GM21576 (cell line): ENCODE measurements at regions not wholly inside any gene's neighbourhood (a gene's known extent, or its start where the extent isn't known, plus 50 kb on each side); places are given as distances from the start of the nearest gene placed in this dataset.

Source experiments
- ATAC-seq: cut with Tn5 transposase; IDR thresholded peaks from one replicate; pipeline ENCODE4 v1.9.1; 2021; ENCODE audit warnings: mild to moderate bottlenecking, moderate library complexity; ENCODE audit not compliant: unreplicated experiment

GRCh38 chr20:50257860-50258259, 67.2 kb downstream of the CEBPB start:
- no peak for ATAC-seq

GRCh38 chr20:50258790-50259483, 68.3 kb downstream of the CEBPB start:
- ATAC-seq = no peak

GRCh38 chr20:50259705-50260478, 69.3 kb downstream of the CEBPB start:
- no peak for ATAC-seq

- no peak for ATAC-seq
Measured at GRCh38 chr20:50260479-50261221, 70.0 kb downstream of the CEBPB start.

GRCh38 chr20:50261471-50262212, 71.0 kb downstream of the CEBPB start:
- ATAC-seq = no peak

- no peak for ATAC-seq
Measured at GRCh38 chr20:50263831-50264230, 73.2 kb downstream of the CEBPB start.

GRCh38 chr20:50264534-50265145, 74.0 kb downstream of the CEBPB start:
- no peak for ATAC-seq

- no peak for ATAC-seq
Measured at GRCh38 chr20:50265245-50265946, 74.8 kb downstream of the CEBPB start.

GRCh38 chr20:50266293-50267040, 75.8 kb downstream of the CEBPB start:
- no peak for ATAC-seq

GRCh38 chr20:50267041-50267865, 76.6 kb downstream of the CEBPB start:
- ATAC-seq = no peak

GRCh38 chr20:50267866-50268219, 77.2 kb downstream of the CEBPB start:
- no peak for ATAC-seq

- ATAC-seq = no peak
Measured at GRCh38 chr20:50269091-50270033, 78.7 kb downstream of the CEBPB start.

GRCh38 chr20:50270034-50270395, 79.4 kb downstream of the CEBPB start:
- no peak for ATAC-seq

GRCh38 chr20:50270569-50270968, 79.9 kb downstream of the CEBPB start:
- no peak for ATAC-seq

GRCh38 chr20:50271176-50271575, 80.5 kb downstream of the CEBPB start:
- ATAC-seq = no peak

- ATAC-seq = no peak
Measured at GRCh38 chr20:50271612-50272011, 81.0 kb downstream of the CEBPB start.

GRCh38 chr20:50272030-50272723, 81.5 kb downstream of the CEBPB start:
- ATAC-seq = no peak
